ENCODE measurements at regions not wholly inside any gene's neighbourhood (a gene's known extent, or its start where the extent isn't known, plus 50 kb on each side); places are given as distances from the start of the nearest gene placed in this dataset.

GRCh38 chr3:193848547-193848946, 255.5 kb downstream of the OPA1 start:
- no peak for TF ChIP-seq CTCF (IDR thresholded peaks at IDR 0.05)
- no peak for TF ChIP-seq POLR2A (IDR thresholded peaks at IDR 0.05)
- no peak for TF ChIP-seq EP300 (IDR thresholded peaks at IDR 0.05)
